ENCODE measurements at regions not wholly inside any gene's neighbourhood (a gene's known extent, or its start where the extent isn't known, plus 50 kb on each side); places are given as distances from the start of the nearest gene placed in this dataset.
"Not testable (repeated sequence)": the region's sequence is repeated elsewhere in the genome, so short reads cannot be mapped to it uniquely, and the experiment has no call there.

DNA sequence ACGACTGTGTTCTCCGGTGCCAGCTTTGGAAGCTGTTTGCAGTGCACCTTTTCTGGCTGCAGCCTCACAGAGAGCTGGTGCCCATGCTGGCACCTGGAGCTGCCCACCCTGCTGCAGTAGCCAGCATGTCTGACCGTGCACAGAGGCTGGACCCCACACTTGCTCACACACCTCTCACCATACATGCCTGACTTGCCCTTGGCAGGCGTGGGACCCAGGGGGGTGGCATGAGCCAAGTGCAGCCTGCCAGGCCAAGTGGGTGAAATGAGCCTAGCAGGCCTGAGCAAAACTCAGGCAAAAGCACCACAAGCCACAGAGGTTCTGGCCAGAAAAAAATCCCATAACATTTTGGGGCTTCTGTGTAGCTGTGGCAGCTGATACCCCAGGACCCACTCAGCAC is 258.8 kb downstream of the XPNPEP1 start (continued):
- no peak for TF ChIP-seq NR1H2 (CRISPR knock-in tag; IDR thresholded peaks at IDR 0.05)

DNA sequence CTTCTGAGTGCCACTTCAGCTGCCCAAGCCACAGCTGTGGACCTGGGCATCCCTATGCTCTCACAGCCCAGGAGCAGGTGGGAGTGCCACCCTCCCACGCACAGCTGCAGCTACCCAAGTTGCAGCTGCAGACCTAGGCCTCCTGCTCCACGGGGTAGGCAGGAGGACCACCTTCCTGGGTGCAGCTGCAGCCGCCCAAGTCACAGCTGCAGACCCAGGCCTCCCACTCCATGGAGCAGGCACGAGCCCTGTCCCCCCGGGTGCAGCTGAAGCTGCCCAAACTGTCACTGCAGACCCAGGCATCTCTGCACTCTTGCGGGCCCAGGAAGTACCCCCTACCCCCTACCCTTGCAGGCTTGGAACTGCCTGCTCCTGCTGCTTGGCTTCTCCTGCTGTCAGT is 260.2 kb downstream of the XPNPEP1 start:
- no peak for TF ChIP-seq IRF2 (CRISPR knock-in tag; IDR thresholded peaks at IDR 0.05; ENCODE audit: borderline replicate concordance, low read depth)
- TF ChIP-seq, protein P1, sequence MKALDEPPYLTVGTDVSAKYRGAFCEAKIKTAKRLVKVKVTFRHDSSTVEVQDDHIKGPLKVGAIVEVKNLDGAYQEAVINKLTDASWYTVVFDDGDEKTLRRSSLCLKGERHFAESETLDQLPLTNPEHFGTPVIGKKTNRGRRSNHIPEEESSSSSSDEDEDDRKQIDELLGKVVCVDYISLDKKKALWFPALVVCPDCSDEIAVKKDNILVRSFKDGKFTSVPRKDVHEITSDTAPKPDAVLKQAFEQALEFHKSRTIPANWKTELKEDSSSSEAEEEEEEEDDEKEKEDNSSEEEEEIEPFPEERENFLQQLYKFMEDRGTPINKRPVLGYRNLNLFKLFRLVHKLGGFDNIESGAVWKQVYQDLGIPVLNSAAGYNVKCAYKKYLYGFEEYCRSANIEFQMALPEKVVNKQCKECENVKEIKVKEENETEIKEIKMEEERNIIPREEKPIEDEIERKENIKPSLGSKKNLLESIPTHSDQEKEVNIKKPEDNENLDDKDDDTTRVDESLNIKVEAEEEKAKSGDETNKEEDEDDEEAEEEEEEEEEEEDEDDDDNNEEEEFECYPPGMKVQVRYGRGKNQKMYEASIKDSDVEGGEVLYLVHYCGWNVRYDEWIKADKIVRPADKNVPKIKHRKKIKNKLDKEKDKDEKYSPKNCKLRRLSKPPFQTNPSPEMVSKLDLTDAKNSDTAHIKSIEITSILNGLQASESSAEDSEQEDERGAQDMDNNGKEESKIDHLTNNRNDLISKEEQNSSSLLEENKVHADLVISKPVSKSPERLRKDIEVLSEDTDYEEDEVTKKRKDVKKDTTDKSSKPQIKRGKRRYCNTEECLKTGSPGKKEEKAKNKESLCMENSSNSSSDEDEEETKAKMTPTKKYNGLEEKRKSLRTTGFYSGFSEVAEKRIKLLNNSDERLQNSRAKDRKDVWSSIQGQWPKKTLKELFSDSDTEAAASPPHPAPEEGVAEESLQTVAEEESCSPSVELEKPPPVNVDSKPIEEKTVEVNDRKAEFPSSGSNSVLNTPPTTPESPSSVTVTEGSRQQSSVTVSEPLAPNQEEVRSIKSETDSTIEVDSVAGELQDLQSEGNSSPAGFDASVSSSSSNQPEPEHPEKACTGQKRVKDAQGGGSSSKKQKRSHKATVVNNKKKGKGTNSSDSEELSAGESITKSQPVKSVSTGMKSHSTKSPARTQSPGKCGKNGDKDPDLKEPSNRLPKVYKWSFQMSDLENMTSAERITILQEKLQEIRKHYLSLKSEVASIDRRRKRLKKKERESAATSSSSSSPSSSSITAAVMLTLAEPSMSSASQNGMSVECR (CRISPR knock-in tag; IDR thresholded peaks at IDR 0.05; ENCODE audit: borderline replicate concordance) = no peak
- Mint-ChIP-seq H3K36me3 (no peaks in the 10 kb centered on the region), H3K27ac (no peak overlapping the region), H3K27me3 (ENCODE audit: low read depth) (no peaks in the 10 kb centered on the region; the same call in 1 of the 2 replicates), H3K9me3 (peaks cover 10% of the 10 kb centered on the region; the same call in 1 of the 2 replicates), H3K4me3 (no peak overlapping the region), H3K4me1 (no peaks in the 10 kb centered on the region)
- CTCF ChIA-PET = interaction anchor here (2.7 kb wide), 1 partner anchor 111 kb away, joined by 11 read pairs; no protein-coding TSS in a partner anchor
- POLR2A ChIA-PET = no interaction called here
- no peak for ATAC-seq
- no peak for DNase-seq (ENCODE audit: low spot score)

DNA sequence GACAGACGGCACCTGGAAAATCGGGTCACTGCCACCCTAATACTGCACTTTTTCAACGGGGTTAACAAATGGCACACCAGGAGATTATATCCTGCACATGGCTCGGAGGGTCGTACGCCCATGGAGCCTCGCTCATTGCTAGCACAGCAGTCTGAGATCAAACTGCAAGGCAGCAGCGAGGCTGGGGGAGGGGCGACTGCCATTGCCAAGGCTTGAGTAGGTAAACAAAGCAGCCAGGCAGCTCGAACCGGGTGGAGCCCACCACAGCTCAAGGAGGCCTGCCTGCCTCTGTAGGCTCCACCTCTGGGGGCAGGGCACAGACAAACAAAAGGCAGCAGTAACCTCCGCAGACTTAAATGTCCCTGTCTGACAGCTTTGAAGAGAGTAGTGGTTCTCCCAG is 270.7 kb downstream of the XPNPEP1 start:
- DNase-seq (ENCODE audit: low spot score) = peak; percentile 34
- H3K9me3 Mint-ChIP-seq = peaks cover 31% of the 10 kb centered on the region
- H3K4me3 Mint-ChIP-seq; POLR2A ChIA-PET; ATAC-seq; H3K27me3 Mint-ChIP-seq (ENCODE audit: low read depth); H3K4me1 Mint-ChIP-seq; CTCF ChIA-PET; H3K27ac Mint-ChIP-seq: not testable (repeated sequence)
- H3K36me3 Mint-ChIP-seq = peaks cover 26% of the 10 kb centered on the region

DNA sequence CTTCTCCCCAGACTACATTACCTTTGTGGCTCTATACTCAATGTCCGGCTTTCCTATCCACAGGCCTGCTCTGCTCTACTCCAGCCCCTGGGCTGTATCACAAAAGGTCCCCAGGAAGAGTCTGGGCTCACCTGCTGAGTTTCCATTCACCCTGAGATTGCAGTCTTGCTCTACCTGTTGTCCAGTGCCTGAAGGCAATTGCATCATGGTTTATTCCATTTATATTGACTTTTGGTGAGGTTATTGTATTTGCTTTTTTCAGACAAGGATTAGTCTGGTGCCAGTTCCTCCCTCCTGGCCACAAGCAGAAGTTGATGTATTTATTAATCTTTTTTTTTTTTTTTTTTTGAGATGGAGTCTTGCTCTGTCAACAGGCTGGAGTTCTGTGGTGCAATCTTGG is 273.1 kb downstream of the XPNPEP1 start:
- Mint-ChIP-seq H3K4me3 (no peak overlapping the region), H3K27ac (no peak overlapping the region), H3K4me1 (no peaks in the 10 kb centered on the region), H3K9me3 (peaks cover 28% of the 10 kb centered on the region), H3K27me3 (ENCODE audit: low read depth) (no peaks in the 10 kb centered on the region), H3K36me3 (peaks cover 26% of the 10 kb centered on the region)
- TF ChIP-seq, protein P2, sequence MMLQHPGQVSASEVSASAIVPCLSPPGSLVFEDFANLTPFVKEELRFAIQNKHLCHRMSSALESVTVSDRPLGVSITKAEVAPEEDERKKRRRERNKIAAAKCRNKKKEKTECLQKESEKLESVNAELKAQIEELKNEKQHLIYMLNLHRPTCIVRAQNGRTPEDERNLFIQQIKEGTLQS (CRISPR knock-in tag; conservative IDR thresholded peaks at IDR 0.05) = no peak
- TF ChIP-seq, protein P3, sequence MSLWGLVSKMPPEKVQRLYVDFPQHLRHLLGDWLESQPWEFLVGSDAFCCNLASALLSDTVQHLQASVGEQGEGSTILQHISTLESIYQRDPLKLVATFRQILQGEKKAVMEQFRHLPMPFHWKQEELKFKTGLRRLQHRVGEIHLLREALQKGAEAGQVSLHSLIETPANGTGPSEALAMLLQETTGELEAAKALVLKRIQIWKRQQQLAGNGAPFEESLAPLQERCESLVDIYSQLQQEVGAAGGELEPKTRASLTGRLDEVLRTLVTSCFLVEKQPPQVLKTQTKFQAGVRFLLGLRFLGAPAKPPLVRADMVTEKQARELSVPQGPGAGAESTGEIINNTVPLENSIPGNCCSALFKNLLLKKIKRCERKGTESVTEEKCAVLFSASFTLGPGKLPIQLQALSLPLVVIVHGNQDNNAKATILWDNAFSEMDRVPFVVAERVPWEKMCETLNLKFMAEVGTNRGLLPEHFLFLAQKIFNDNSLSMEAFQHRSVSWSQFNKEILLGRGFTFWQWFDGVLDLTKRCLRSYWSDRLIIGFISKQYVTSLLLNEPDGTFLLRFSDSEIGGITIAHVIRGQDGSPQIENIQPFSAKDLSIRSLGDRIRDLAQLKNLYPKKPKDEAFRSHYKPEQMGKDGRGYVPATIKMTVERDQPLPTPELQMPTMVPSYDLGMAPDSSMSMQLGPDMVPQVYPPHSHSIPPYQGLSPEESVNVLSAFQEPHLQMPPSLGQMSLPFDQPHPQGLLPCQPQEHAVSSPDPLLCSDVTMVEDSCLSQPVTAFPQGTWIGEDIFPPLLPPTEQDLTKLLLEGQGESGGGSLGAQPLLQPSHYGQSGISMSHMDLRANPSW (CRISPR knock-in tag; conservative IDR thresholded peaks at IDR 0.05; ENCODE audit: low read depth) = no peak
- no peak for TF ChIP-seq SOX15 (CRISPR knock-in tag; IDR thresholded peaks at IDR 0.05)
- TF ChIP-seq, protein P4, sequence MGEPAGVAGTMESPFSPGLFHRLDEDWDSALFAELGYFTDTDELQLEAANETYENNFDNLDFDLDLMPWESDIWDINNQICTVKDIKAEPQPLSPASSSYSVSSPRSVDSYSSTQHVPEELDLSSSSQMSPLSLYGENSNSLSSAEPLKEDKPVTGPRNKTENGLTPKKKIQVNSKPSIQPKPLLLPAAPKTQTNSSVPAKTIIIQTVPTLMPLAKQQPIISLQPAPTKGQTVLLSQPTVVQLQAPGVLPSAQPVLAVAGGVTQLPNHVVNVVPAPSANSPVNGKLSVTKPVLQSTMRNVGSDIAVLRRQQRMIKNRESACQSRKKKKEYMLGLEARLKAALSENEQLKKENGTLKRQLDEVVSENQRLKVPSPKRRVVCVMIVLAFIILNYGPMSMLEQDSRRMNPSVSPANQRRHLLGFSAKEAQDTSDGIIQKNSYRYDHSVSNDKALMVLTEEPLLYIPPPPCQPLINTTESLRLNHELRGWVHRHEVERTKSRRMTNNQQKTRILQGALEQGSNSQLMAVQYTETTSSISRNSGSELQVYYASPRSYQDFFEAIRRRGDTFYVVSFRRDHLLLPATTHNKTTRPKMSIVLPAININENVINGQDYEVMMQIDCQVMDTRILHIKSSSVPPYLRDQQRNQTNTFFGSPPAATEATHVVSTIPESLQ (CRISPR knock-in tag; IDR thresholded peaks at IDR 0.05) = no peak
- no peak for TF ChIP-seq PRRX2 (CRISPR knock-in tag; IDR thresholded peaks at IDR 0.05)
- TF ChIP-seq CREM (CRISPR knock-in tag; IDR thresholded peaks at IDR 0.05) = no peak
- no peak for TF ChIP-seq ETV6 (CRISPR knock-in tag; IDR thresholded peaks at IDR 0.05)
- TF ChIP-seq MXD4 (CRISPR knock-in tag; IDR thresholded peaks at IDR 0.05; ENCODE audit: borderline replicate concordance) = no peak
- no peak for TF ChIP-seq ZNF416 (CRISPR knock-in tag; IDR thresholded peaks at IDR 0.05)
- no peak for TF ChIP-seq GABPB1 (CRISPR knock-in tag; IDR thresholded peaks at IDR 0.05)
- ATAC-seq (peak; percentile 57), DNase-seq (ENCODE audit: low spot score) (no peak)
- CTCF ChIA-PET = interaction anchor here (0.6 kb wide), 1 partner anchor 1611 kb away, joined by 3 read pairs; no protein-coding TSS in a partner anchor
- POLR2A ChIA-PET = interaction anchor here (0.7 kb wide), 1 partner anchor 118 kb away, joined by 5 read pairs; no protein-coding TSS in a partner anchor

All from WTC11 (cell line).